GM19452 (cell line): ENCODE measurements at regions not wholly inside any gene's neighbourhood (a gene's known extent, or its start where the extent isn't known, plus 50 kb on each side); places are given as distances from the start of the nearest gene placed in this dataset.
"Not testable (repeated sequence)": the region's sequence is repeated elsewhere in the genome, so short reads cannot be mapped to it uniquely, and the experiment has no call there.

Experiments
- ATAC-seq: cut with Tn5 transposase; IDR thresholded peaks from one replicate; pipeline ENCODE4 v1.9.1; 2021; ENCODE audit not compliant: unreplicated experiment

DNA sequence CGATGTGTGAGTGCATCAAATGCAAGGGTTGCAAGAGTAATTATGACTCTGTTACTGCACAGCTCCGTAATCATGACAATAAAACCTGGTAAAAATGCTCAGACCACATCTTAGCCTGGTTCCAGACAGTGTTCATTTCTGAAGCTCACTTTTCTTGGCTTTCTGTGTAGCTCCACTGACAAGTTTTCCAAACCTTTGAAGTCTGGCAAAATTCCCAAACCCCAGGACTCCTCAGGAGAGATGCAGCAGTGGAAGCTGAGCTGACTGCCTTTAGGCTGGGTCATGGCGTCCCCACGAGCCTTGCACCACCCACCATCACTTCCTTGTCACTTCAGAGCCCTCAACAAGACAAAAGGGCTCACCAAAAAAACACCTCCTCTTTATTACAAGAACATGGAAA lies 131.6 kb upstream of the TAS2R1 start:
- no peak for ATAC-seq

- ATAC-seq, result not testable (repeated sequence)
Measured at GRCh38 chr5:9752670-9753069, 122.5 kb upstream of the TAS2R1 start.

DNA sequence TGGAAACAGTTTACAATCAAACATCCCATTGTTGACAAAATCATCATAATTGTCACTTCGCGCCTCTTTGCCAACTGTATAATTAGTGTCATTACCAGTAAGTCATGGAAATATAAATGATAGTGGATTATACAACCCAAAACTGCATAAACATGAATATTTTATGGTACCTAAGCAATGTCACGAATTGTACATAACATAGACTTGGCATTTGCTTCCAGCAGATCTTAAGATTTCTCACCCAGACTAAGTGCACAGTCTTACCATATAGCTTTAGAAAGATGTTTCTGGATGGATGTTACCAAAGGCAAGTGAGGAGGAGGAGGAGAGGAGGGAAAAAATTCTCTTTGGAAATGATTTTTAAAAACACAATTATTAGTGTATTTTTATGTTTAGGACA lies 113.4 kb upstream of the TAS2R1 start:
- no peak for ATAC-seq

DNA sequence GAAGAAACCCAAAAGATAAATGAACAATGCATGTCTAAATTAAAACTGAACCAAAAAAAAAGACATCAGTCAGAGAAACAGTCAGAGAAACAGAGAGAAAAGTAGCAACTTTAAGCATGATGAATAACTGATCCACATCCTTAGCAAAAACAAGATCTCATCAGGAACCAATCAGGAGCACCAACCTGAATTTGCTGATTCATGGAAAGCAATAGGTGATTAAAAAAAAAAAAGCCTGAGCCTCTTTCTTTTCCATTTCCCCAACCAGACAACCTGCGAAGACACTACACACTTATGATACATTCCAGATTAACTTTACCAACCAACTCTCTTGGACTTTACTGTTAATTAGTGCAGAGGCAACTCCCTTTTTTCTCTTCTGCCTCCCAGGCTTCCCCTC lies 112.7 kb upstream of the TAS2R1 start:
- ATAC-seq, result no peak

GRCh38 chr5:9739135-9739534 lies 109.0 kb upstream of the TAS2R1 start:
- no peak for ATAC-seq

- ATAC-seq, result no peak
Measured at GRCh38 chr5:9737265-9737664, 107.1 kb upstream of the TAS2R1 start.

DNA sequence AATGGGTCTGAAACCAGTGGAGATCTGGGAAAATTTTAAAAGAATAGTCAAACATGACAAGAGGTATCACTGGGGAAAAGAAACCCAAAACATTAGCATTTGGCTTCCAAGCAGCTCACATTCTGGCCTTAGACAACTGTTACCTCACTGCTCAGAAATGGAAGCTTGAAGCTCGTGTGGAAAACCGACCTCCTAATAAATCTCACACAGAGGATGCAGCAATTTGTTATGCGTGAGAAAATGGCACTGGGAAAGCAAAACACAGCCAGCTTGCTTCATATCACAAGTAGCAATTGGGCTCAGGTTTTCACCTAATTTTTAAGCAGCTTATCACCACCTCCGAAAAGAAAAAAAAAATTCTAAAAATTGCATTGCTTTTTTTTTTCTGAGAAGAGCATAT lies 103.3 kb upstream of the TAS2R1 start:
- ATAC-seq, result no peak

DNA sequence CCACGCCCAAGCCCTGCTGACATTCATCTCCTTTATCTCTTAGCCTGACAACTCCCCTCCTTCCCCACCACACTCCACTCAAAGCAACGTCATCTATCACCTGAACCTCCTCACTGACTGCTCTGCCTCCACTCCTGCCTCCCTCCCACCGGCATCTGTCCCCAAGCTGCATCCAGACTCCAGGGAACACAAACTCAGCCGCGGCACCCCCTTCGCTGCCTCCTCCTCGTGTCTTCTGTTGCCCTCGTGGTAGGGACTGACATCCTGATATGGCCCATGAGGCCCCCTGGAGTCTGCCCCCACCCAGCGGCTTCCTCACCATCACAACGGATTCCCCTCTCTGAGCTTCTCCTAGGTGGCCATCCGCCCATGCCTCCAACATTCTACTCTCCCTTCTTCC lies 101.0 kb upstream of the TAS2R1 start:
- no peak for ATAC-seq

DNA sequence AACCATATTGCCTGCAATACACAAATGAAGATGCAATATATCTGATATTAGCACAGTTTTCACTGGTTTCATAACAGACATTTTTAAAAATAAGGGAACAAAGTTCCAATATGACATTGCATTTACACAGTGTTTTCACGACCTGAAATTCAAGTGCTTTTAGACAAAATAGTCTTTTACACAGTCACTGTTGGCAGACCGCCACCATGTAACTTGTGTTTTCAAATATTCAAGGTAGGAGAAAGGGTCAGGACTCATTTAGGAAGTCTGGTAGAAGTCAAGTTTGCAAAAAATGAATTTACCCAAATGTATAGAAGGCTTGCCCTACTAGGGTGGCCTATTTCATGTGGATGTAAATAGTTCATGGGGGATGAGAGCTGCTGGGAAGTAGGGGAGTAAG lies 98.1 kb upstream of the TAS2R1 start:
- ATAC-seq, result no peak

DNA sequence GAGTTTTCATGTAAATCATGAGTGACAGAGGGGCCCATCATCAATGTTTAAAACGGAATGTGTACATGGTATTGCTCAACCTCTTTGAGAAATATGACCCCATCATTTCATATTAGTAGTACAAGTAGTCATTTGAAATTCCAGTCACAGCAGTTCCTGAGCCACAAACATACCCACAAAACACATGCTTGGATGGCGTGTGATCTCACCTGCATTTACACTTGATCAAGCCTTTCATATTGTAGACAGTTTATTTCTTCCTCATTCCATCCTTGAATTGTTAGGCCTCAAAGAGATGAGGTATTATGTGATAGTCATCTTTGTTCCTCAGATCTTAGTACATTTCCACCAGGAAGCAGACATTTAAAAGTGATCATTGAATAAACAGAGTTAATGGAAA lies 96.8 kb upstream of the TAS2R1 start:
- ATAC-seq, result no peak

DNA sequence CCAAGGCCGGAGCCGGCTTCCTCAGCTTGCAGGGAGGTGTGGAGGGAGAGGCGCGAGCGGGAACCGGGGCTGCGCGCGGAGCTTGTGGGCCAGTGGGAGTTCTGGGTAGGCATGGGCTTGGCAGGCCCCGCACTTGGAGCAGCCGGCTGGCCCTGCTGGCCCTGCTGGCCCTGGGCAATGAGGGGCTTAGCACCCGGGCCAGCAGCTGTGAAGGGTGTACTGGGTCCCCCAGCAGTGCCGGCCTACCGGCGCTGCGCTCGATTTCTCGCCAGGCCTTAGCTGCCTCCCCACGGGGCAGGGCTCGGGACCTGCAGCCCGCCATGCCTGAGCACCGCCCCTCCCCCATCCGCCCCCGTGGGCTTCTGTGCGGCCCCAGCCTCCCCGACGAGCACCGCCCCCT lies 95.1 kb upstream of the TAS2R1 start:
- ATAC-seq, result not testable (repeated sequence)

DNA sequence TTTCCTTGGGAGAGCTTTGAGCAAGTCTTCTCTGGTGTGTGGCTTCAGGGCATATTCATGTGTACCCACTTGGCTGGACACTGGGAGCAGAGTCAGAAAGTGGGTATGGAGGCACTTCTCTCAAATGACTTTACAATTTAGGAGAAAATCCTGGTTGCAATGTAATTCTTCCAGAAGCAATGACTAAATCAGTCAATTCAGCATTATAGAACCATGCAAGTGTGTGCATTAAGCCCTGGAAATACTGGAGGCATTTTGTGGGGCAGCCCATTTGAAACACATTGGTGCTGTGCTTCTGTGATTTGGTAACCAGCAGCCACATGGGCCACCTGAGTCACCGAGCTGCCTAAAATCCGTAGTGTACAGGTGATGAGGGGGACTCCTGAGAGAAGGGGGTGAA lies 94.6 kb upstream of the TAS2R1 start:
- no peak for ATAC-seq

- ATAC-seq, result no peak
Measured at GRCh38 chr5:9722601-9723180, 92.5 kb upstream of the TAS2R1 start.

DNA sequence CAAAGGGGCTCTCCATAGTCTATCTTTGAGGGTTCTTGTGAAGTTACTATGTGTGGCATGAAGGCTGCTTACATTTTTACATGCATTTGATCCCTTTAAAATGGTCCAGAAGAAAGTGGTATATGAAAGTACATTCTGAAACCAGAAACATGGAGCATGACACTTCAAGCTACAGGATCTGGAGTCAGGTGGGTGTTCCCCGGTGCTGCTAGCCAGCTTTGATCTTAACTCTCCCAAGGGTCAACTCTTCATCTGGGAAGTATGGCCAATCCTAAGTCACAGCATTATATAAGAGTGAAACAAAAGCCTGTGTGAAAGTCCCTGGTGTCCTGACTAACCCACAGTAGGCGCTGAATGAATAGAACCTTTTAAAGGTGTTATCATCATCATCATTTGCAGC lies 91.0 kb upstream of the TAS2R1 start:
- ATAC-seq, result no peak

GRCh38 chr5:9720361-9720760 lies 90.2 kb upstream of the TAS2R1 start:
- no peak for ATAC-seq

GRCh38 chr5:9716838-9717281 lies 86.7 kb upstream of the TAS2R1 start:
- no peak for ATAC-seq

- ATAC-seq, result no peak
Measured at GRCh38 chr5:9715891-9716335, 85.8 kb upstream of the TAS2R1 start.

DNA sequence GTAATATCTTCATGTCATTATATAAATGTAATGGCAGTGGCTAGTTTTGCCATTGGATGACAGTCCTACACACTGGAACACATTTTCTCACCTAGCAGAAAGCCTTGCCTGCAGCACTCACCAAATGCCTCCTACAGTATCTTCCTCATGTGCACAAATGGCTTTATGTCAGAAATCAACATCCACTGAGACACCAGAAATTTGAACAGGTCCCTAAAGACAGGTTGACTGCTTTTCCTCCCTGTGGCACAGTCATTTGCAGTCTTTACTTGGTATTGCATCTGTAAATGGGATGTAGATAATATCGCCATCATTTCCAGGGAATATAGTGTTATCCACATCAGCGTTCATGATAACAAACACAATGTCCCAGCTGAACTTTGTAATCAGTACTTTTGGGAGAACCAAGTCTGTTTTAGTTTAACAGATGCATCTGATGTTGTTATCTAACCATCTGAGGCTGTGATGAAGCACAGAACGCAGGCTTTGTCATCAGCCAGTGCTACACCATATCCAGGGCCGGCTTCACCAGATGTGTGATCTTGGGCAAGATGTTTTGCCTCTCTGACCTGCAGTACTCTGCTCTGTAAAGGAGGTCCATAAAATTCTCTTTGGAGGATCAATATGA lies 83.9 kb upstream of the TAS2R1 start:
- ATAC-seq, result no peak

GRCh38 chr5:9713356-9713755 lies 83.2 kb upstream of the TAS2R1 start:
- no peak for ATAC-seq

DNA sequence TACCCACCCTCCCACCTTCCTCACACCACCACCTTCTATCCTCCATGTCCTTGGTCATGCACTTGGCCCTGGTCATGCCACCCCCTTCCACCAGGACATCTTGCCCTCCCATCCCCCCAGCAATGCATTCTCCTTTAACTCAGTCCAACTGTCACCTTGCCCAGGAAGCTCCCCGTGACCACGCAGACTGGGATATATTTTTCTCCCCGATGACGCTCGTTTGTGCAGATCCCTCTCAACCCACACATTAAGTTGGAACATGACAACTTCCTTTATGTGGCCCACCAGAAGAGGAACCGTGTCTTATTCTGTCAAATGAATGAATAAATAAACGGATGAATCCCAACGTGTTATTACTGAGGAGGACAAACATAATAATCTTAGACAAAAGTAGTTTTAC lies 82.8 kb upstream of the TAS2R1 start:
- no peak for ATAC-seq

DNA sequence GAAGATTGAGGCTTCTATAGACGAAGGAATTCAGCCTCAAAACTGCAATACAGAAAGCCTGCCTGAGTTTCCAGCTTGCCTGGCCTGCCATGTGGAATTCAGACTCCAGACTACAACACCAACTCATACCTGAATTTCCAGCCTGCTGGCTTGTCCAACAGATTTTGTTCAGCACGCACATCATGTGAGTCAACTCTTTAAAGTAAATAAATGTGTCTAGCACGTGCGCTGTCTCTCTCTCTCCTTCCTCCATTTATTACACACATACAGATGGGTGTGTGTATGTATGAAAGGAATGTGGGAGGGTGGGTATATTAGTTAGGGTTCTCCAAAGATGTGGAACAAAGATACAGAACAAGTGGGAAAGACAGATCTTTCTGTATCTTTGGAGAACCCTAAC lies 82.4 kb upstream of the TAS2R1 start:
- no peak for ATAC-seq

DNA sequence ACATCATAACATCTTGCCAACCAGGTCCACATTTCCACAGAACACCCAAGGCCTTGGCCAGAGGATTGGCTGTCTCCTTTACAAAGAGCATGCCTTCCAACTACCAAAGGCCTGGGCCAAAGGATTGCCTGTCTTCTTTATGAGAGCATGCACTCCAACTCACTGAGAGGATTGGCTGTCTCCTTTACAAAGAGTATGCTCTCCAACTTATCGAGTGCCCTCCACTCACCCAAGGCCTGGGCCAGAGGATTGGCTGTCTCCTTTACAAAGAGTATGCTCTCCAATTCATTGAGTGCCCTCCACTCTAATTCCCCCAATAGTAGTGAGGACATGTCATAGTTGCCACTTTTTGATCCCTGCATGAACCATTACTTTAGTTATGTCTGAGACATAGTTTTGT lies 79.9 kb upstream of the TAS2R1 start:
- no peak for ATAC-seq
